Midbrain (tissue), 1 donor: ENCODE measurements at regions not wholly inside any gene's neighbourhood (a gene's known extent, or its start where the extent isn't known, plus 50 kb on each side); places are given as distances from the start of the nearest gene placed in this dataset.
"Not testable (repeated sequence)": the region's sequence is repeated elsewhere in the genome, so short reads cannot be mapped to it uniquely, and the experiment has no call there.

Experiments
- DNase-seq: peaks from one replicate; lab custom pipeline; 2025; lab: John Stamatoyannopoulos, UW

DNA sequence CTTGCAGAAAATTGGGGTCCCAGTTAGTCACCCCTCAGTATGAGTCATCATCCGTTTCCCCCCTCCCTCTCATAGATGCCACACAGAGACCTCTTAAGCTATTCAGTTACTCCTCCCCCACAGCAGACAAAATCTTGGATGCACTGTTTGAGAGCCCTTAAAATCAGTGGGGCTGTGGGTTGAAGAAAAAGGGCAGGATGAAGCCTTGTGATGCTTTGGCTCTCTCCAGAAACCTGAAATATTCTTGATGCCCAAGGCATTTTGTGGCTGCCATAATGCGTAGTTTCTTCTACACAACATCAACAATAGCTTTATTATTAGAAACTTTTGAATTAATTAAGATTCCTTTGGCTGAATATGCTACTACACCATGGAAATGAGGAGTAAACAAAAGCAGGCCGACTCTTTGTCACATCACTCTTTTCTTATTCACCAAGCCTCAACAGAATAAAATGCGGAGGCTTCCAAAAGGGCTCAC is 133.8 kb downstream of the MRPS30 start:
- no peak for DNase-seq

DNA sequence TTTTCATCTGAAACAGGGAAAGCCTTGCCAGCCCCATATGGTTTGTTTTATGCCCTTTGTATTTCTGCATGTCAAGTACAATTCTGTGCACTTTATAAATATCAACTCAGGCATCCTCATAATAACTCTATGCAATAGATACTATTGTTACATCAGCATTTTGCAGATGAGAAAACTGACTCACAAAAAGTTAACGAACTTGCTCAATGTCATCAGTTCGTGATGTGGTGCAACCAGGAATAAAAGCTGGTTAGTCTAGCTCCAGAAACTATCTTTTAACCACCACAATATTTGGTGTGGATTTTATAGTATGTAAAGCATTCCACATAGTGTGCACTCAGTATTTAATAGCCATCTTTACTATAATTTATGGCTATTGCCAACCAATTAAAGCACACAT is 134.9 kb downstream of the MRPS30 start:
- no peak for DNase-seq

DNA sequence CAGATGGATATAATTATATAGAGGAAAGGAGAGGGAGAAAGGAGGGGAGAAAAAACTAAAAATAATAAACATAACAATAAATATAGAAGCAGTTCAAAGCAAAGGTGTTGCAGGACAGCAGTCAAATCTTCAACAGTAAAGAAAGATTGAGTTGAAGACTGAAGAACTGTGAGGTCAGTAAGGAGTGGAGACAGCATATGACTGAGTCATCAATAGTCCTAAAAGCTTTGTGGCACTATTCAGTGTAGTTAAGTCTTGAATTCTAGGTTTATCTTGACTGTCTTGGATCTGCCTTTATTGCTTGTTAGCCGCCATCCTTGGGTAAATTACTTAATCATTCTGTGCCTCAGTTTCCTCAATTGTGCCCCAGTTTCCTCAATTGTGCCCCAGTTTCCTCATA is 137.0 kb downstream of the MRPS30 start:
- no peak for DNase-seq

DNA sequence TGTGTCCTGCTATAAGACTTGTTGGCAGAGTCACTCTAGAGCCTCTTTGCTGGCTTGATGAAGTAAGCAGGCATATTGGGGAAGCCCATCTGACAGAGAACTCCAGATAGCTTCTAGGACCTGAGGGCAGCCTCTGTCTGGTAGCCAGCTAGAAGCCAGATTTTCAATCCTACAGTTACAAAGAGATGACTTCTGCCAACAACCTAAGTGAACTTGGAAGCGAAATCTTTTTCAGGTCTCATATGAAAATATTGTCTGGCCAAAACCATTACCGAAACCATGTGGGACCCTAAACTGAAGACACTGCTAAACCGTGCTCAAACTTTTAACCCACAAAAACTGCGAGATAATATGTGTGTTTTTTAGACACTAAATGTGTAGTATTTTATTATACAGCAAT is 140.9 kb downstream of the MRPS30 start:
- DNase-seq, result no peak

DNA sequence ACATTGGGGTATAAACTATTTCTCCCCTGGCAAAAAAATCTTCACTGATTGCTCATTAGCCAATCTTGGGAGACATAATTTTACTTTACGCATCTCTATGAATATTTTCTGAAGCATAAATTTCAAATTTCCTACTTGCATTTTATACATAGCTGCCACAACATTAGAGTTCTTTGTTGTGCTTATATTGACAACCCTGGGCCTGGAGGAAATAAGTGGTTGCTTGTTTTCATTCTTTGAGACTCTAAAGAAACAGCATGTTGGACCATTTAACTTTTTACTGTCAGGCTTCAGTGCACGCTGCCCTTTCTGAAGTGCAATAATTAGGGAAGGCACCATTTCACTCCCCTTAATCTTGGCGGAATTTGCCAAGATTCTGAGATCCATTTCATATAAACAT is 142.6 kb downstream of the MRPS30 start:
- DNase-seq, result no peak

DNA sequence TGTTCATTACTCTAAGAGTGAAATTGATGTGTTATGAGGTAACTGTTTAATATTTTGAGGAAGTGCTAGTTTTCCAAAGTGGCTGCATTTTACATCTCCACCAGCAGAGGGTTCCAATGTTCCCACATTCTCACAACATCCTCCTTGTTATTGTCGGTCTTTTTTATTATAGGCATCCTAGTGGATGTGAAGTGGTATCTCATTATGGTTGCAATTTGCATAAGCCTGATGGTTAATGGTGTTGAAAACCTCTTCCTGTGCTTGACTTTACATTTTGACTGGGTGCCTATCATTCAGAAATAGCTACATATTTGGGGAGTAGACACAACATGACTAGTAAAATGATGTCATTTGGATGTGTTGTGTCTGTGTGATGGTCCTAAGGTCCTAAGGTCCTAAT is 143.6 kb downstream of the MRPS30 start:
- DNase-seq, result no peak

DNA sequence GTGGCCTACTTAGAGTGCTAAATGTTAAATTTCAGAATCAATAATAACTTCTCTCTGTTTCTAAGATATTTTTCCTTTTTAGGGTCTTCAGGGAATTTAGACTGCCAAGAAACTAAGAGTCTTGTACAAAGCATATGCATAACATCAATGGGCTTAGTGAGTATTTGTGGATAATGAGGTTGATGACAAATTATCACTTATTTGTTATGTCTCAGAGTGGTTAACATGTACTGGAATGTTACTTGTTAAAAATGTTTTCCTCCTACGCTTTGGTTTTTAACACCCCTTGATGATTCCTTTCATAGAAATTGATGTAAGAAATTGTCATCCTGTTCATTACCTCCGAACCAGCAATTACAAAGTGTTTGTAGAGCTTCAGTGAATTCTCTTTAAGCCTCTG is 144.3 kb downstream of the MRPS30 start:
- DNase-seq, result no peak

DNA sequence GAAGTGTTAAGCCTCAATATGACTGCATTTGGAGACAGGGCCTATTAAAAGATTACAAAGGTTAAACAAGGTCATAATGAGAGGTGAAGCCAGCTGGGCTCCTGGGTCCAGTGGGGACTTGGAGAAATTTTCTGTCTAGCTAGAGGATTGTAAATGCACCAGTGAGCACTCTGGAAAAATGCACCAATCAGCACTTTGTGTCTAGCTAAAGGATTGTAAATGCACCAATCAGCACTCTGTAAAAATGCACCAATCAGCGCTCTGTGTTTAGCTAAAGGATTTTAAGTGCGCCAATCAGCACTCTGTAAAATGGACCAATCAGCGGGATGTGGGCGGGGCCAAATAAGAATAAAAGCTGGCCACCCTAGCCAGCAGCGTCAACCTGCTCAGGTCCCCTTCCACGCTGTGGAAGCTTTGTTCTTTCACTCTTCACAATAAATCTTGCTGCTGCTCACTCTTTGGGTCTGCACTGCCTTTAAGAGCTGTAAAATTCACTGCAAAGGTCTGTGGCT is 150.3 kb downstream of the MRPS30 start:
- not testable (repeated sequence) for DNase-seq

DNA sequence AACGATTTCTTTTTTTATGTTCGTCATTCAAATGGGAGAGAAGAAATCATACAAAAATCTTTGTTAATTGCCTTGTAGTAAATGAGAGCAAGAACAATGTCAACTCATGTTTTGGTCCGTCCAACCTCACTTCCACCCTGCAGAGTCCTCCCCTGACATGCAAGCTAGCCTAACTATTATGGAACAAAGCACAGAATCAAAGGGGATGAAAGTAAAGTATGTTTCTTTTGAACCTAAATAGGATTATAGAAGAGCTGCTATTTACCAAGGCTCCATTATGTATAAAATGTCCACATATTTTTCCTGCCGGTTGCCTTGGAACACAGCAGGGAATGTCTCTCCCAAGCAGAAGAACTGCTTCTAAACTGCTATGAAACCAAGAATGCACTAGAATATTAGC is 161.1 kb downstream of the MRPS30 start:
- DNase-seq, result no peak

DNA sequence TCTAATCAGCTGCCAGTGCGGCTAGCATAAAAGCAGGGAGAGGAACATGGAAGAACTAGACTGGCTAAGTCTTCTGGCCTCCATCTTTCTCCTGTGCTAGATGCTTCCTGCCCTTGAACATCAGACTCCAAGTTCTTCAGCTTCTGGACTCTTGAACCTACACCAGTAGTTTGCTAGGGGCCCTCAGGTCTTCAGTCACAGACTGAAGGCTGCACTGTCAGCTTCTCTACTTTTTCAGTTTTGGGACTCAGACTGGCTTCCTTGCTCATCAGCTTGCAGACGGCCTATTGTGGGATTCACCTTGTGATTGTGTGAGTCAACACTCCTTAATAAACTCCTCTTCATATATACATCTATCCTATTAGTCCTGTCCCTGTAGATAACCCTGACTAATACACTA is 162.2 kb downstream of the MRPS30 start:
- DNase-seq, result not testable (repeated sequence)

DNA sequence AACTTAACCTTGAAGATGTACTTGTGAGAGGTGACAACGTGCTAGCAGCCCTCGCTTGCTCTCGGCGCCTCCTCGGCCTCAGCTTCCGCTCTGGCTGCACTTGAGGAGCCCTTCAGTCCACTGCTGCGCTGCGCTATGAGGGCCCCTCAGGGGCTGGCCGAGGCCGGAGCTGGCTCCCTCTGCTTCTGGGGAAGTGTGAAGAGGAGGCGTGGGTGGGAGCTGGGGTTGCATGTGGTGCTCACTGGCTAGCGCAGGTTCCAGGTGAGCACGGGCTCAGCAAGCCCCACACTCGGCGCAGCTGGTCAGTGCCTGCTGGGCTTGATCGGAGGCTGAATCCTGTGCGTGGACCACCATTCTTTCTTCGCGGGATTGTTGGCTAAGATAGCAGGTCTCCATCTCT is 166.1 kb downstream of the MRPS30 start:
- no peak for DNase-seq

DNA sequence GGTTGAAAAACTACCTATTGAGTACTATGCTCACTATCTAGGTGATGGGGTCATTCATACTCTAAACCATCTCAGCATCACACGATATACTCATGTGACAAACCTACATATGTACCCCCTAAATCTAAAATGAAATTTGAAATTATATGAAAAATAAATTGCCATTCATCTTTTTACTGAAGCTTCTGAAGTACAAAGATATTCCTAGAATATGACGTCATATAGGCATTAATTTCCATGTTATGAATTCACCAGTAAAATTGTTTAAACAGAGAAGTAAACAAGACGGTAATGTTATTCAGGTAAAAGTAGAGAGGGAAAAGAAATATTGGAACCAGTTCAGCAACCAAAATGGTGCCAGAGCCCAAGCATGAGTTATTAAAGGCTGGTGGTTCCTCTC is 173.0 kb downstream of the MRPS30 start:
- DNase-seq, result no peak

DNA sequence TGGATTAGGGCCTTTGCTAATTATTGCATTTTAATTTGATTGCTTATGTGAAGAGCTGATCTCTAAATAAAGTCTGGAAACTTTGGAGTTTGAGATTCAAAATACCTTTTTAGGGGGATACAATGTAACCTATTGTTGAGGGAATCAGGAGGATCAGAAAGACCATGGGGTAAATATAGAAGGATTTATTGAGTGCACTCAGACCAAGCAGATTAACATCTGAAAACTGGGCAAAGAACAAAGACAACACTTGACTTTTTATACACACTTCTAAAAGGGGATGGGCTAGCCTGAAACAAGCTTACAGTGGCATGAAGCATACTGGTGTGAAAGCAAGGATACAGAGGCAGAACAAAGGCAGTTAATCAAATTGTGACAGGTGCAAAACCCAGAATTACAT is 174.3 kb downstream of the MRPS30 start:
- DNase-seq, result no peak

DNA sequence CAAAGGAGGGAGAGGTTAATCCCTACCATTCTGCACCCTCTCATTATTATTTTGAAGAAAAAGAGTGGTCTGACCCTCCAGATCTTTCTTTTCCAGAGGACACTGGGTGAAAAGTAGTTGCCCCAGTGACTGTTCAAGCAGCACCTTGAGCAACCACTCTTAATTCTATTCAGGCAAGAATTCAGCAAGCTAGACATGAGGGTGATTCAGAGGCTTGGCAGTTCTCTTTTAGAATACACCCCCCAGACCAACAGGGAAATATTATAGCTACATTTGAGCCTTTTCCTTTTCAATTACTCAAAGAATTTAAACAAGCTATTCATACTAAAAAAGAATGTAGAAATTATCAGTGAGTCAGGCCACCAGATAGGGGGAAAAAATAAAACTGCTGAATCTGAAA is 178.3 kb downstream of the MRPS30 start:
- DNase-seq, result no peak

DNA sequence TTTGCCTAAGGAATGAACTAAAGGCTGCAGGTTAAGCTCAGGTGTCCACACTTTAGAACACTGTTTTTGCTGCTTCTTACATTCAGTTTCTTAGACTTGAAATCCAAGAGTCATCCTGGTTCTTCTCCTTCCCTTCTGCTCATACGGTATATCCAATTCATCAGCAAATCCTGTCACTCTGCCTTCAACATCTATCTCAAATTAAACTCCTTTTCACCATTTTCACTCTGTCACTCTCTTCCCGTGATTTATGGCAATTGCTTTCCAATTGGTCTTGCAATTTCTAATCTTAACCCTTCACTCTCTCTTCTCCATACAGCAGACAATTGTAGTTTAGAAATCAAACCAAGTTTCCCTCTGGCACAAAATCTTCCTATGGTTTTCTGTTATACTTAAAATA is 182.9 kb downstream of the MRPS30 start:
- DNase-seq, result no peak

DNA sequence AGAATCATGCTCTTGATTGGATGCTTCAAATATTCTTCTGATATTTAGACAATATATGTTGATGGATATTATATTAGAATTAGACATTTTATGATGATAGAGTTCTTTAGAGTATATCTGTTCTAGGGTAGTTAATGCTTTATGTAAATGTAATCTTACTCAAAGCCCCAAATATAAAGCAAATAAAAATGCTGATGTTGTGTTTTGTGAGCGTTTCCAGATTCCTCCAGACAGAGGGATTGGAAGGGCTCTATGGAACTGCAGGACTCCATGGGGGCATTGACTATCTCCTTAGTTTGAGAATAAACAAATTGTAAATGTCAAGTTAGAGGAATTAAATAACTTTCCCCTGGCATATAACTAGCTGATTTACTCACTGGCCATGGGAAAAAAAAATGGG is 184.5 kb downstream of the MRPS30 start:
- no peak for DNase-seq

DNA sequence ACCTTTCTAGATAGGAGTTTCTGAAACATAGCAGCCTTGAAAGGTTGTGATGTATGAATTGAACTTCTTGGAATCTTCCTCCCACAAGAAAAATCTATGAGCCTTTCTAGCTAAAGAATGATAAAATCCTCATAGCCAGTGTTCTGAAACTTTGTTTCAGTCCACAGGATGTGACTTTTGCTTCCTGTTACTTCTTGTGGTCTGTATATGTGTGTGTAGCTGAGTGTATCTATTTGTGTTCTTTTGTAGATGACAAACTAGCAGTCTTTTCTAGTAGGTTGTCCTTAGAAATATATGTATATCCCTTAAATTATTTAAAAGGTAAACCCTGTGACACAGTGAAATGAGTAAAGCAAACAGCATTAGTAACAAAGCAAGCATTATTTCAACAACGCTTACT is 188.8 kb downstream of the MRPS30 start:
- no peak for DNase-seq

DNA sequence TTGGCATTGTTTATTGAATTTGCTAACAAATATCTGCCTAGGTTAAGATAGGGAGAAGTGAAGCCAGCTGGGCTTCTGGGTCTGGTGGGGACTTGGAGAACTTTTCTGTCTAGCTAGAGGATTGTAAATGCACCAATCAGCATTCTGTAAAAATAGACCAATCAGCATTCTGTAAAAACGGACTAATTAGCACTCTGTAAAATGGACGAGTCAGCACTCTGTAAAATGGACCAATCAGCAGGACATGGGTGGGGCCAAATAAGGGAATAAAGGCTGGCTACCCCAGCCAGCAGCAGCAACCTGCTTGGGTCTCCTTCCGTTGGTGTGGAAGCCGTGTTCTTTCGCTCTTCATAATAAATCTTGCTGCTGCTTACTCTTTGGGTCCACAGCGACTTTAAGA is 198.4 kb downstream of the MRPS30 start:
- not testable (repeated sequence) for DNase-seq

DNA sequence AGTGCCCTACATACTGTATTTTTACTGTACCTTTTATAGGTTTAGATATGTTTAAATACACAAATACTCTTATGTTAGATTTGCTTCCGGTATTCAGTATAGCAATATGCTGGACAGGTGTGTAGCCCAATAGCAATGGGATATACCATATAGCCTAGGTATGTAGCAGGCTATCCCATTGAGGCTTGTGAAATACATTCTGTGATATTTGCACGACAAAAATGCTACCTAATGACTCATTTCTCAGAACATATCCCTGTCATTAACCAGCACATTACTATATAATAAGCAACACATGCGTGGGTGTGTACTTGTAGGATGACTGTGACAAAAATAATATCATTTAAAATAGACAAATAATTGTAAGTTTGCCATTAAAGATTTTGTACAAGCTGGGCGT is 208.8 kb downstream of the MRPS30 start:
- no peak for DNase-seq

DNA sequence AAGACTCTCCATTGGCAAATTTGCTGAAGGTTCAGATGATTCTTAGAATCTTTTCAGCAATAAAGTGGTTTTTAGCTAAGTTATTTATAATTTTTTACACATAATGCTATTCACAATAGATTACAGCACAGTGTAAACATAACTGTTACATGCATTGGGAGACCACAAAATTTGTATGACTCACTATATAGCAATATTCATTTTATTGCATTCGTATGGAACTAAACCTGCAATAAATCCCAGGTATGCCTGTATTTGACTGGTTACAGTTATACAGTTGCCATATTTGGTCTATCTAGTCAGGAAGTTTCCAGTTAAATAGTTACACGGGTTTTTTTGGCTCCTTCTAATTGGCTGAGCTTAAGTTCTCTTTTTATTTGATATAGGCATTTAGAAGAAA is 220.8 kb downstream of the MRPS30 start:
- no peak for DNase-seq

DNA sequence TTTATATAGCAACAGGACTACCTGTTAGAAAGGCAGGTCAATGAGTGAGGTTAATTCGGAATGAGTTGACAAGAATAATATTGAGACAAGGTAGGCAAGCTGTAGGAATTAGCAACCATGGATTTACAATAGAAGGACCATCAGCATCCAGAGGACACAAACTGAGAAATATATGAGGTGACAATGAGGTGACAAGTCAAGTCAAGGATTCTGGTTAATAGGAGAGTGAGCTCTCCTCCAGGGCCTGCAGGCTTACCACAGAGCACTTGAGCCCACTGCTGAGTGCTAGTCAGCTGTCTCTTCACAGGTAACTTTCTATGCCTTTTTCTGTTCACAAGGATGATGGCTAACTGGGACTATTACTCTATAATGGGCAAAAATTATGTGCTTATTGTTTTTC is 227.2 kb downstream of the MRPS30 start:
- DNase-seq, result no peak

DNA sequence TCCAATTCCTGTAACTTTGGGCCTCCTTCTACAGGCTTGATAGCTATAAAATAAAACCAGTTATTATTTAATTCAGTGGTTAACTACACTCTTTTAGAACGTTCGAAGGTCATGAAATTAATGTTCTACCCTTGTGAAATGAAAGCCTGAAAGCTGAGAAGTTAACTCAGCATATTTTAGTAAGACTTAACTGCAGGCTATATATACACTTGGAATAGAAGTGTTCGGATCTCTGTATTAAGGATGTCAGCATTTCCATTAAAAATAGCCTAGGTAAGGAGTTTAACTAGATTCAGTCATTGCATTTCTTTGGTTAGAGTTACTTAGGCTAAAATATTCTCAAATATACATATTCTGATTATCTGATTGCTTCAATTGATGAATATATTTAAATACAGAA is 229.2 kb downstream of the MRPS30 start:
- no peak for DNase-seq

DNA sequence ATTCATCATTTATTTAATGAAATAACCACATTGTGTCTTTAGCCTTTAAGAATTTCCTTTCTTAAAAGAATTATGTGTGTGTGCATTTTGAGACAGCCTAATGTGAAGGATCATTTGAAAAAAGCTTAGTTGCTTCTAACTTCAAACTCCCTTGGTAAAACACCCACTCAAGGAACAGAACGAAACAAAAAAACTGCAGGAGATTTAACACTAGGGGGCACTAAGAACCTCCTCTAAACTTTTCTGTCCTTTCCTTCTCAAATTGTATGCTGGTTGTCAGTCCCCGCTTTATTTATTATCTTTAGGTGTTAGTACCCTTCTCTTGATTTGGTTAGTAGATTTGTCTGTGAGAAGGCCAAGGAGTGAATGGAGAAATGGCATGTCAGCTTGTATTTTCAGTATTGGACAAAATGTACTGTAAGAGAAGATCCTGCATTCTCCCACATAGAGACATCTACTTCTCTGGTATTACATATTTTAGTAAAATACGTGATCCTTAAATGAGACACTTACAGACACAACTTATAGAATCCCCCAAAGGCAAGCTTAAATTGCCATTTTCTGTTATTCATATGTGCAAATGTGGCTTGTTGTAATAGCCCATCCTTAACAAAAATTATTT is 229.7 kb downstream of the MRPS30 start:
- DNase-seq, result peak; percentile 45

DNA sequence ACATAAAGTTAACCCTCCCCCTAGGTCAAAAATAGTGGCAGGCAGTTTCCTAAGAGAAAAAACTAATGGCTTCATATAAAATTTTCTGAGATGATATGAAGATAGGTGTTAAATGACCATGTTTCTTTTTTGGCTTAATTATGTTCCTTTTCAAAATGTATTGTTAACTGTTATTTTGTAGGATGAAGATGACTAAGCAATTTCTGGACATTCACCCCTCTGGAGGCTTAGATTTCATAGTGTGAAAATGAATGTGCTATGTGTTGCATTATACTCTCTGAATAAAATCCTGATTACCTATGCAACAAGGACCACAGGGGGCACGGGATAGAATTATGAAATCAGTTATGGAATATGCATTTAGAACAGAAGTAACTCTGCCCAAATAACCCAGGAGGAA is 233.5 kb downstream of the MRPS30 start:
- DNase-seq, result no peak
